ENCODE measurements at regions not wholly inside any gene's neighbourhood (a gene's known extent, or its start where the extent isn't known, plus 50 kb on each side); places are given as distances from the start of the nearest gene placed in this dataset.

DNA sequence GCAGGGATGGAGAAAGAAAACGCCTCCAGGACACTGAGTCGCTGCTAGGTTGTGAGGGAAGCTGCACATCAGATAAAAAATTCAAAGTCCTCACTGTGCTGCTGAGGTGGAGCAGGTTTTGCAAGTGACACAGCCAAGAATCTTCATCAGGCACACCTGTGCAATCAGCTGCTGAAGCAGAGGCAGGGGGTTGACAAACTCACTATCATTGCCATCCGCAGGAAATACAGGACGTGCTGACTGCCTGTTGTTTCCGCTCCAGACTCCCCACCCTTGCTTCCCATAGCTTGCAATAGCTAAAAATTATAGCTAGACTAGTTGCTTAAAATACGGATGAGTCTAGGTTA is 147.8 kb upstream of the FHL2 start:
- no peak for TF ChIP-seq EZH2phosphoT487 (IDR thresholded peaks at IDR 0.05; ENCODE audit: insufficient read depth, low read depth)
- no peak for TF ChIP-seq EZH2 (IDR thresholded peaks at IDR 0.05; ENCODE audit: insufficient read depth, poor library complexity, severe bottlenecking)
- Histone ChIP-seq H3K9me2 (ENCODE audit: insufficient read depth) (no peaks in the 10 kb centered on the region), H3K4me3 (no peak overlapping the region), H3F3A (ENCODE audit: insufficient read depth) (no peaks in the 10 kb centered on the region), H3K27me3 (replicated peaks; ENCODE audit: insufficient read depth) (peaks cover 36% of the 10 kb centered on the region; the same call in 1 of the 2 replicates), H3K36me3 (ENCODE audit: low read depth) (no peaks in the 10 kb centered on the region), H3K27ac (no peak overlapping the region), H3K9me3 (ENCODE audit: low read depth) (no peaks in the 10 kb centered on the region), H3K4me1 (ENCODE audit: insufficient read depth) (no peaks in the 10 kb centered on the region), H3K79me2 (ENCODE audit: insufficient read depth) (no peaks in the 10 kb centered on the region), H4K20me1 (ENCODE audit: insufficient read depth) (no peaks in the 10 kb centered on the region), H2AFZ (no peak overlapping the region), H3K9ac (no peak overlapping the region), H3K4me2 (ENCODE audit: unreplicated experiment) (no peak overlapping the region)
- DNase-seq: no peak
- in situ Hi-C loops (cut with MboI): loop anchor here (25.0 kb wide), 1 partner anchor 434 kb away; no protein-coding TSS in a partner anchor
- WGBS, 2 experiments (ENCODE audit: low coverage in 1 of 2, low lambda C conversion rate in 2 of 2, missing lambda C conversion rate in 2 of 2): 59 to 64% methylated on average over 6 of the region's 6 CpGs

DNA sequence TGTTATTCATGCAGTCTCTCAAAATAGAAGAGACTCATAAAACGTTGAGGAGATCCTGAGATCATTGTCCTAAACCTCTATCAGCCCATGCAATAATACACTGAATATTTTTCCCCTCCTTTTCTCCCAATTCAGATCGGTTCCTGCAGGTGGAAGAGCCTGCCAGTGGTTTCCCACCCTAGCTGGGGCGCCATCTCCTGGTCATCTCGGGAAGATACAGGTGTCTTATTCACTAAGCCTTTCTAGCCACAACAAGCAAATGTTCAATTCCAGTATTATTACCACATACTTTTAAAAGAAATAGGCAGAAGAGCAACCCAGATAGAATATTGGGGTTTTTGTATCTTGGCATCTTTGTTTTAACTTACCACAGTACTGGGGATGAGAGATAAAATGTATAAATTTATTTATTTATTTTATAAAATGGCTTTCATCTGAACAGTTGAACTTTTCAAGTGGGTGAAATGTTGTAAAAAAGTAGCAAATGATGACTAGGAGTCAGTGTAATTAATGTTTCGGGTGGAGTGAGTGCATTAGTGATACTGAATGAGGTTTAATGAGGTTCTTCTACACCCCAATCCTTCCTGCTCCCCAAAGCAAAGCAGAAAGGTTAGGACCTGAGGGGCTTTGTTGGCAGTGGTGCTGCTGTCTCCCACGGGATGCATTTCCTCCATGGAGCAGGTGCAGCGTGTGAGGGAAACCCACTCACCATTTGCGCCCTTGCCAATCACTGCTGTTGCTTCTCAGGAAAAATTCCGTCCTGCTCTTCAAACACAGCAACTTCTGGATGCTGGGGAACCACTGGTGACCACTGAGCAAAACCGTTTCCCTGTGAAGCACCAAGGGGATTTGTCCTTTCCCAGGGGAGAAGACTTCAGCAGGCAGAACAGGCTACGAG is 147.1 kb upstream of the FHL2 start:
- H3K27me3 ChIP-seq (replicated peaks; ENCODE audit: insufficient read depth): peaks cover 30% of the 10 kb centered on the region; the same call in 1 of the 2 replicates

DNA sequence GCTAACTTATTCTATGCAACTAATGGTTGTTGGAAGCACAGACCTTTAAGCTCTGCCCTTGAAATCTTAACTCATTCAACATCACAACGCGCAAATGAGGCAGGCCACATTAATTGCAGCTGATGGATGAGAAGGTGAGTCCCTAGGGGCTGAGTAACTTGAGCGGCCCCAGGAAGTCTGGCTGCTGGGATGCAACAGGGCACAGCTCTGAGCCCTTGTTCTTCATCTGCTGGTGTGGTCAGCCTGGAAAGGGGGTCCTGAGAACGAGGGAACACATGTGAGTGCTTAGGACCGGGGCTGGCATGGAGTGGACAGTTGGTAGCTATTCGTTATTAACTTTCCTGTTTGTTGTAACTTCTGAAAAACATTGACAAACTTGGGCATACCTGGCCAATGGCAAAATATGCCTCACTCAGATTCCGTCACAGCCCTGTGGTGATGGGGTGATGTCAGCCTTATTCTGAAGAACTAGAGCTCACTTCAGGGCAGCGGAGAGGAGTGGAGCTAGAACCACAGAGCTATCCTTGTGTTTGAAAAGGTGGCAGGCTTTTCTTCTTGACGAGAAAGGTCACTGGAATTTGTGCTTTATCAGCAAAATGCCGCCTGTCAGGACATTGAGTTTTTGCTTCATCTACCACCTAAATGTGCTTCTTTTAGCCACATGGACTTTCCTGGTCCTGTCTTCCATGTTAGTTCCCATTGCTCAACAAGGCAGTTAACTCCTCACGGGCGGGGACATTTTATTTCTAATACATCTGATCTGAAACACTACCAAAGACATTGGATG is 145.9 kb upstream of the FHL2 start:
- H3K79me2 ChIP-seq (ENCODE audit: insufficient read depth): no peaks in the 10 kb centered on the region
- H3K27me3 ChIP-seq (replicated peaks; ENCODE audit: insufficient read depth): 0 out of 2 replicates have a peak, but pooled peaks cover 20% of the 10 kb centered on the region
- no peak overlapping the region for H3K27ac ChIP-seq
- no peak for DNase-seq
- H3F3A ChIP-seq (ENCODE audit: insufficient read depth): no peaks in the 10 kb centered on the region
- no peaks in the 10 kb centered on the region for H3K4me1 ChIP-seq (ENCODE audit: insufficient read depth)
- H3K4me3 ChIP-seq: no peak overlapping the region
- H3K9me3 ChIP-seq (ENCODE audit: low read depth): no peaks in the 10 kb centered on the region
- H2AFZ ChIP-seq: no peak overlapping the region
- WGBS, 2 experiments (ENCODE audit: low coverage in 1 of 2, low lambda C conversion rate in 2 of 2, missing lambda C conversion rate in 2 of 2): 64 to 68% methylated on average over 12 of the region's 12 CpGs
- H3K4me2 ChIP-seq (ENCODE audit: unreplicated experiment): no peak overlapping the region
- in situ Hi-C loops (cut with MboI): loop anchor here (25.0 kb wide), 1 partner anchor 432 kb away; no protein-coding TSS in a partner anchor
- H3K9me2 ChIP-seq (ENCODE audit: insufficient read depth): no peaks in the 10 kb centered on the region
- H3K9ac ChIP-seq: no peak overlapping the region
- TF ChIP-seq EZH2phosphoT487 (IDR thresholded peaks at IDR 0.05; ENCODE audit: insufficient read depth, low read depth): no peak
- TF ChIP-seq EZH2 (IDR thresholded peaks at IDR 0.05; ENCODE audit: insufficient read depth, poor library complexity, severe bottlenecking): no peak
- no peaks in the 10 kb centered on the region for H3K36me3 ChIP-seq (ENCODE audit: low read depth)
- no peaks in the 10 kb centered on the region for H4K20me1 ChIP-seq (ENCODE audit: insufficient read depth)

More for the DNA sequence above, 147.1 kb upstream of the FHL2 start:
- no peak overlapping the region for H3K27ac ChIP-seq
- H3K4me1 ChIP-seq (ENCODE audit: insufficient read depth): no peaks in the 10 kb centered on the region
- no peak overlapping the region for H3K9ac ChIP-seq
- 20 to 21% methylated on average over 11 of the region's 11 CpGs for WGBS, 2 experiments (ENCODE audit: low coverage in 1 of 2, low lambda C conversion rate in 2 of 2, missing lambda C conversion rate in 2 of 2)
- no peaks in the 10 kb centered on the region for H4K20me1 ChIP-seq (ENCODE audit: insufficient read depth)
- peak; percentile 74 for DNase-seq
- TF ChIP-seq EZH2phosphoT487 (IDR thresholded peaks at IDR 0.05; ENCODE audit: insufficient read depth, low read depth): no peak
- TF ChIP-seq EZH2 (IDR thresholded peaks at IDR 0.05; ENCODE audit: insufficient read depth, poor library complexity, severe bottlenecking): no peak
- H3K36me3 ChIP-seq (ENCODE audit: low read depth): no peaks in the 10 kb centered on the region
- no peaks in the 10 kb centered on the region for H3K79me2 ChIP-seq (ENCODE audit: insufficient read depth)
- in situ Hi-C loops (cut with MboI): loop anchor here (25.0 kb wide), 1 partner anchor 434 kb away; no protein-coding TSS in a partner anchor
- no peak overlapping the region for H3K4me3 ChIP-seq
- no peaks in the 10 kb centered on the region for H3F3A ChIP-seq (ENCODE audit: insufficient read depth)
- H3K9me3 ChIP-seq (ENCODE audit: low read depth): no peaks in the 10 kb centered on the region
- H3K9me2 ChIP-seq (ENCODE audit: insufficient read depth): no peaks in the 10 kb centered on the region
- no peak overlapping the region for H3K4me2 ChIP-seq (ENCODE audit: unreplicated experiment)
- no peak overlapping the region for H2AFZ ChIP-seq
